IMR-90 (cell line): ENCODE measurements at regions not wholly inside any gene's neighbourhood (a gene's known extent, or its start where the extent isn't known, plus 50 kb on each side); places are given as distances from the start of the nearest gene placed in this dataset.
"Not testable (repeated sequence)": the region's sequence is repeated elsewhere in the genome, so short reads cannot be mapped to it uniquely, and the experiment has no call there.

Experiments used
- ATAC-seq: fragments of 200-7000 bp; cut with Tn5 transposase; 2 replicates; pipeline ENCODE4 v1.9.1; 2020; ENCODE audit warnings: low read depth, mild to moderate bottlenecking, moderate library complexity
- BruUV-seq: library from RNA; stranded (reverse); fragments of 400-500 nt; replicated peaks from 2 replicates; lab custom pipeline; 2021; lab: Mats Ljungman, UMichigan
- CTCF ChIA-PET: fragments of 300-600 bp; formaldehyde crosslinking; extraction: SDS; loops from one replicate; lab custom pipeline; 2021; ENCODE audit warnings: antibody characterized with exemption; lab: Yijun Ruan, JAX
- POLR2A ChIA-PET: fragments of 300-600 bp; sonication (Branson Sonifier 250); formaldehyde crosslinking; loops from one replicate; lab custom pipeline; 2022; ENCODE audit warnings: antibody characterized with exemption; ENCODE audit not compliant: unreplicated experiment; lab: Charles Lee
- DNase-seq: peaks from one replicate; pipeline ENCODE4 v3.0.0; 2013
- H2AFZ ChIP-seq: replicated peaks from 2 replicates; pipeline ENCODE3; 2013; ENCODE audit warnings: low read length, mild to moderate bottlenecking; ENCODE audit not compliant: poor library complexity
- H2AK5ac ChIP-seq: 2 replicates; pipeline ENCODE4 v1.6.1; 2013; ENCODE audit warnings: low read depth, low read length, inconsistent platforms
- H2AK9ac ChIP-seq: replicated peaks from 2 replicates; pipeline ENCODE3; 2013; ENCODE audit warnings: mild to moderate bottlenecking, low read depth, low read length, moderate library complexity; ENCODE audit not compliant: poor library complexity
- H2BK120ac ChIP-seq: 2 replicates; pipeline ENCODE4 v1.6.1; 2013; ENCODE audit warnings: low read depth, low read length, inconsistent platforms
- H2BK15ac ChIP-seq: 3 replicates; pipeline ENCODE4 v1.6.1; 2013; ENCODE audit warnings: low read depth, low read length, inconsistent platforms
- H2BK20ac ChIP-seq: 2 replicates; pipeline ENCODE4 v1.6.1; 2013; ENCODE audit warnings: low read depth, mild to moderate bottlenecking, inconsistent platforms, low read length, moderate library complexity
- H2BK5ac ChIP-seq: 2 replicates; pipeline ENCODE4 v1.6.1; 2013; ENCODE audit warnings: mild to moderate bottlenecking, low read depth, low read length, inconsistent platforms; ENCODE audit not compliant: poor library complexity, severe bottlenecking
- H3K14ac ChIP-seq: replicated peaks from 2 replicates; pipeline ENCODE4 v1.6.1; 2013; ENCODE audit warnings: low read depth, low read length, inconsistent platforms
- H3K18ac ChIP-seq: 2 replicates; pipeline ENCODE4 v1.6.1; 2013; ENCODE audit warnings: low read depth, low read length, control low read depth
- H3K23ac ChIP-seq: 2 replicates; pipeline ENCODE4 v1.6.1; 2013; ENCODE audit warnings: low read depth, low read length, inconsistent platforms
- H3K27ac ChIP-seq: 2 replicates; pipeline ENCODE4 v1.5.1; 2013; ENCODE audit warnings: mild to moderate bottlenecking, control low read depth, low read length; ENCODE audit not compliant: insufficient read depth
- H3K27me3 ChIP-seq: 2 replicates; pipeline ENCODE4 v1.6.1; 2013; ENCODE audit warnings: low read length; ENCODE audit not compliant: control insufficient read depth, insufficient read depth
- H3K36me3 ChIP-seq: 2 replicates; pipeline ENCODE4 v1.6.1; 2013; ENCODE audit warnings: low read length, mixed read lengths; ENCODE audit not compliant: control insufficient read depth, insufficient read depth
- H3K4ac ChIP-seq: 2 replicates; pipeline ENCODE4 v1.6.1; 2013; ENCODE audit warnings: low read depth, low read length, inconsistent platforms
- H3K4me1 ChIP-seq: 2 replicates; pipeline ENCODE4 v1.6.1; 2013; ENCODE audit warnings: low read length, mixed read lengths; ENCODE audit not compliant: control insufficient read depth, insufficient read depth
- H3K4me2 ChIP-seq: 2 replicates; pipeline ENCODE4 v1.6.1; 2013; ENCODE audit warnings: low read depth, mild to moderate bottlenecking, control low read depth, low read length, moderate library complexity
- H3K4me3 ChIP-seq: 2 replicates; pipeline ENCODE4 v1.5.1; 2013; ENCODE audit warnings: low read depth, mild to moderate bottlenecking, control low read depth, low read length, moderate library complexity; ENCODE audit not compliant: insufficient read depth
- H3K56ac ChIP-seq: 2 replicates; pipeline ENCODE4 v1.6.1; 2013; ENCODE audit warnings: low read length, inconsistent platforms; ENCODE audit not compliant: insufficient read depth; ENCODE audit errors: extremely low read depth
- H3K79me1 ChIP-seq, 2 experiments: 2 replicates each; pipeline ENCODE4 v1.6.1; 2013; ENCODE audit warnings: low read length in 2 of 2, inconsistent platforms in 1 of 2, low read depth in 1 of 2
- H3K9ac ChIP-seq: 2 replicates; pipeline ENCODE4 v1.6.1; 2013; ENCODE audit warnings: low read depth, low read length, control low read depth
- H3K9me1 ChIP-seq: 2 replicates; pipeline ENCODE4 v1.6.1; 2013; ENCODE audit warnings: low read length, inconsistent platforms; ENCODE audit not compliant: insufficient read depth
- H3K9me3 ChIP-seq: 2 replicates; pipeline ENCODE4 v1.6.1; 2013; ENCODE audit warnings: low read length; ENCODE audit not compliant: control insufficient read depth, insufficient read depth
- H4K20me1 ChIP-seq: 2 replicates; pipeline ENCODE4 v1.6.1; 2013; ENCODE audit warnings: low read length, inconsistent platforms; ENCODE audit not compliant: insufficient read depth
- H4K5ac ChIP-seq: 2 replicates; pipeline ENCODE4 v1.6.1; 2013; ENCODE audit warnings: mild to moderate bottlenecking, low read depth, low read length, control low read depth
- H4K8ac ChIP-seq, 2 experiments: 2 replicates each; pipeline ENCODE4 v1.6.1; 2013; ENCODE audit warnings: low read depth in 2 of 2, low read length in 2 of 2, control low read depth in 1 of 2, inconsistent platforms in 1 of 2
- H4K91ac ChIP-seq: 2 replicates; pipeline ENCODE4 v1.6.1; 2013; ENCODE audit warnings: low read depth, low read length, inconsistent platforms; ENCODE audit not compliant: insufficient read depth
- FOS ChIP-seq: fragments of 150-350 bp; IDR thresholded peaks from 2 replicates; pipeline ENCODE4 v1.6.1; 2016; ENCODE audit warnings: low read depth, low read length
- MAFK ChIP-seq: IDR thresholded peaks from 2 replicates; pipeline ENCODE4 v1.6.1; 2012; ENCODE audit warnings: low read depth, low read length, improper control_type of control experiment
- NFE2L2 ChIP-seq: fragments of 150-350 bp; IDR thresholded peaks from 2 replicates; pipeline ENCODE4 v1.6.1; 2016; ENCODE audit warnings: low read depth, mild to moderate bottlenecking, low read length
- WGBS, 2 experiments: methylation state at CpG; one replicate each; pipeline versions ENCODE4 v1.1.5 to v1.1.7; 2013; ENCODE audit warnings: missing lambda C conversion rate in 2 of 2; ENCODE audit not compliant: insufficient read length in 1 of 2; ENCODE audit errors: extremely low coverage in 2 of 2; 5-methylcytosine and 5-hydroxymethylcytosine counted together
- dilution Hi-C: fragments of 300-500 bp; cut with HindIII; formaldehyde crosslinking; loops from one replicate; pipeline ENCODE4 v1.14.3; 2018; ENCODE audit warnings: low sequenced_read_pairs; ENCODE audit not compliant: unreplicated experiment
- in situ Hi-C: fragments of 300-500 bp; cut with MboI; formaldehyde crosslinking; loops from 3 replicates; pipeline ENCODE4 v1.14.3; 2019; ENCODE audit warnings: low sequenced_read_pairs, inconsistent platforms, mixed read lengths
- intact Hi-C: fragments of 100-400 bp; cut with micrococcal nuclease; formaldehyde crosslinking; loops from 2 replicates; pipeline ENCODE4 v1.10.0; 2022

GRCh38 chr22:19661156-19661555 lies 53.1 kb upstream of the SEPTIN5 start:
- Histone ChIP-seq H3K4me2 (no peak overlapping the region), H3K18ac (no peak overlapping the region), H3K9me3 (no peaks in the 10 kb centered on the region), H3K4me1 (peaks cover 14% of the 10 kb centered on the region), H2BK120ac (no peak overlapping the region), H3K27me3 (no peaks in the 10 kb centered on the region), H4K5ac (no peak overlapping the region), H3K79me1 (no peaks in the 10 kb centered on the region), H4K20me1 (no peaks in the 10 kb centered on the region), H2AK9ac (no peak overlapping the region), H2BK15ac (no peak overlapping the region; the same call in 2 of the 3 replicates), H3K4me3 (no peak overlapping the region), H3K36me3 (no peaks in the 10 kb centered on the region), H3K56ac (no peak overlapping the region), H4K91ac (no peak overlapping the region), H2BK20ac (no peak overlapping the region), H3K9ac (no peak overlapping the region), H3K4ac (no peak overlapping the region), H3K23ac (no peak overlapping the region), H2BK5ac (no peak overlapping the region), H4K8ac (no peak overlapping the region), H3K9me1 (0 out of 2 replicates have a peak, but pooled peaks cover 3% of the 10 kb centered on the region), H3K27ac (no peak overlapping the region), H2AFZ (no peak overlapping the region), H3K14ac (no peak overlapping the region), H2AK5ac (peak overlapping the region; percentile 13; the same call in 1 of the 2 replicates)
- peak; percentile 8 for DNase-seq
- TF ChIP-seq MAFK: no peak
- no peak for TF ChIP-seq NFE2L2
- TF ChIP-seq FOS: no peak
- ChIA-PET CTCF (no interaction called here), POLR2A (no interaction called here)
- no peak for ATAC-seq
- BruUV-seq: no TSS peak
- dilution Hi-C loops: no loop called here
- intact Hi-C loops: no loop called here
- in situ Hi-C loops: no loop called here

- H3K9me3 ChIP-seq, H2AK5ac ChIP-seq, H2AFZ ChIP-seq, DNase-seq, H3K36me3 ChIP-seq, H3K9ac ChIP-seq, in situ Hi-C loops, H3K56ac ChIP-seq, dilution Hi-C loops, H3K4me2 ChIP-seq, H3K4me3 ChIP-seq, H3K27me3 ChIP-seq, H2BK15ac ChIP-seq, H3K9me1 ChIP-seq, H4K91ac ChIP-seq, H3K27ac ChIP-seq, H2BK5ac ChIP-seq, H4K5ac ChIP-seq, H3K18ac ChIP-seq, H2BK20ac ChIP-seq, BruUV-seq, H2AK9ac ChIP-seq, H4K8ac ChIP-seq, H3K4ac ChIP-seq, CTCF ChIA-PET, H3K23ac ChIP-seq, H3K79me1 ChIP-seq, intact Hi-C loops, H3K14ac ChIP-seq, H2BK120ac ChIP-seq, H4K20me1 ChIP-seq, ATAC-seq: not testable (repeated sequence)
- H3K4me1 ChIP-seq: peaks cover 21% of the 10 kb centered on the region
- 78% methylated on average over 9 of the region's 22 CpGs; no CpG with 5 or more reads in 1 of the 2 experiments for WGBS, 2 experiments
- POLR2A ChIA-PET: interaction anchor here (0.6 kb wide), 1 partner anchor 50 kb away, joined by 3 read pairs; no protein-coding TSS in a partner anchor
Measured at GRCh38 chr22:19662049-19662684, 52.1 kb upstream of the SEPTIN5 start.
